ENCODE measurements at regions not wholly inside any gene's neighbourhood (a gene's known extent, or its start where the extent isn't known, plus 50 kb on each side); places are given as distances from the start of the nearest gene placed in this dataset.

GRCh38 chr6:106897580-106897979, 76.9 kb downstream of the CD24 start:
- Histone ChIP-seq H2BK120ac (ENCODE audit: low read depth, low read length) (no peak overlapping the region), H3K4me1 (ENCODE audit: control insufficient read depth in 2 of 2, insufficient read depth in 1 of 2, low read depth in 1 of 2, low read length in 2 of 2) (no peaks in the 10 kb centered on the region), H3K18ac (ENCODE audit: low read length) (no peak overlapping the region), H3K36me3 (replicated peaks in 1 of 2; ENCODE audit: control insufficient read depth in 2 of 2, insufficient read depth in 2 of 2, low read length in 2 of 2) (no peaks in the 10 kb centered on the region), H2BK5ac (ENCODE audit: low read length) (no peak overlapping the region), H3K9me3 (replicated peaks in 1 of 2; ENCODE audit: control insufficient read depth in 2 of 2, insufficient read depth in 1 of 2, low read depth in 1 of 2, low read length in 2 of 2) (peaks cover 0 to 4% of the 10 kb centered on the region in 2 donors), H3K23ac (ENCODE audit: low read depth, low read length, poor library complexity) (no peak overlapping the region), H2BK15ac (ENCODE audit: low read length) (no peak overlapping the region), H4K91ac (ENCODE audit: low read depth, low read length, poor library complexity) (no peak overlapping the region), H3K27ac (replicated peaks; ENCODE audit: low read length) (no peak overlapping the region), H2AFZ (ENCODE audit: low read length) (no peak overlapping the region), H3K27me3 (ENCODE audit: control insufficient read depth in 3 of 3, insufficient read depth in 3 of 3, low read depth in 1 of 3, low read length in 3 of 3) (no peaks in the 10 kb centered on the region), H3K14ac (ENCODE audit: low read length) (no peak overlapping the region), H3K4ac (ENCODE audit: low read length) (no peak overlapping the region), H2BK12ac (ENCODE audit: low read length) (no peak overlapping the region), H3K9ac (ENCODE audit: low read depth, low read length, poor library complexity) (no peak overlapping the region), H3K4me3 (ENCODE audit: low read length in 2 of 2) (no peak overlapping the region), H3K4me2 (ENCODE audit: insufficient read depth, low read length, poor library complexity, severe bottlenecking) (no peak overlapping the region), H2AK5ac (ENCODE audit: low read depth, low read length) (no peak overlapping the region), H3K79me1 (ENCODE audit: low read depth, low read length) (no peaks in the 10 kb centered on the region), H4K8ac (ENCODE audit: low read depth, low read length) (no peak overlapping the region)
- WGBS, 2 donors (ENCODE audit: extremely low coverage in 2 of 2, insufficient read length in 2 of 2, insufficient replicate concordance in 1 of 2), result no CpG with 5 or more reads among the region's 5 CpGs
- no peak for DNase-seq (ENCODE audit: low spot score)

- Histone ChIP-seq H3K9me3 (replicated peaks in 1 of 2; ENCODE audit: control insufficient read depth in 2 of 2, insufficient read depth in 1 of 2, low read depth in 1 of 2, low read length in 2 of 2) (no peaks in the 10 kb centered on the region), H3K27me3 (ENCODE audit: control insufficient read depth in 3 of 3, insufficient read depth in 3 of 3, low read depth in 1 of 3, low read length in 3 of 3) (no peaks in the 10 kb centered on the region), H3K9ac (ENCODE audit: low read depth, low read length, poor library complexity) (no peak overlapping the region), H3K4me2 (ENCODE audit: insufficient read depth, low read length, poor library complexity, severe bottlenecking) (no peak overlapping the region), H4K91ac (ENCODE audit: low read depth, low read length, poor library complexity) (no peak overlapping the region), H2BK12ac (ENCODE audit: low read length) (no peak overlapping the region), H3K4me1 (ENCODE audit: control insufficient read depth in 2 of 2, insufficient read depth in 1 of 2, low read depth in 1 of 2, low read length in 2 of 2) (no peaks in the 10 kb centered on the region), H2BK15ac (ENCODE audit: low read length) (no peak overlapping the region), H3K4ac (ENCODE audit: low read length) (no peak overlapping the region), H3K18ac (ENCODE audit: low read length) (no peak overlapping the region), H3K4me3 (ENCODE audit: low read length in 2 of 2) (no peak overlapping the region), H3K36me3 (replicated peaks in 1 of 2; ENCODE audit: control insufficient read depth in 2 of 2, insufficient read depth in 2 of 2, low read length in 2 of 2) (no peaks in the 10 kb centered on the region), H3K79me1 (ENCODE audit: low read depth, low read length) (no peaks in the 10 kb centered on the region), H2AK5ac (ENCODE audit: low read depth, low read length) (no peak overlapping the region), H3K14ac (ENCODE audit: low read length) (no peak overlapping the region), H2BK5ac (ENCODE audit: low read length) (no peak overlapping the region), H3K23ac (ENCODE audit: low read depth, low read length, poor library complexity) (no peak overlapping the region), H4K8ac (ENCODE audit: low read depth, low read length) (no peak overlapping the region), H2AFZ (ENCODE audit: low read length) (no peak overlapping the region), H3K27ac (replicated peaks; ENCODE audit: low read length) (no peak overlapping the region), H2BK120ac (ENCODE audit: low read depth, low read length) (no peak overlapping the region)
- no peak for DNase-seq (ENCODE audit: low spot score)
- no CpG with 5 or more reads among the region's 5 CpGs for WGBS, 2 donors (ENCODE audit: extremely low coverage in 2 of 2, insufficient read length in 2 of 2, insufficient replicate concordance in 1 of 2)
Measured at GRCh38 chr6:106895703-106896040, 78.9 kb downstream of the CD24 start.

- Histone ChIP-seq H3K4me3 (ENCODE audit: low read length in 2 of 2) (no peak overlapping the region), H2BK5ac (ENCODE audit: low read length) (no peak overlapping the region), H3K4me1 (ENCODE audit: control insufficient read depth in 2 of 2, insufficient read depth in 1 of 2, low read depth in 1 of 2, low read length in 2 of 2) (no peaks in the 10 kb centered on the region), H2AFZ (ENCODE audit: low read length) (no peak overlapping the region), H3K79me1 (ENCODE audit: low read depth, low read length) (no peaks in the 10 kb centered on the region), H2BK12ac (ENCODE audit: low read length) (no peak overlapping the region), H3K9me3 (replicated peaks in 1 of 2; ENCODE audit: control insufficient read depth in 2 of 2, insufficient read depth in 1 of 2, low read depth in 1 of 2, low read length in 2 of 2) (no peaks in the 10 kb centered on the region), H3K18ac (ENCODE audit: low read length) (no peak overlapping the region), H3K14ac (ENCODE audit: low read length) (no peak overlapping the region), H2BK120ac (ENCODE audit: low read depth, low read length) (no peak overlapping the region), H3K9ac (ENCODE audit: low read depth, low read length, poor library complexity) (no peak overlapping the region), H2BK15ac (ENCODE audit: low read length) (no peak overlapping the region), H3K36me3 (replicated peaks in 1 of 2; ENCODE audit: control insufficient read depth in 2 of 2, insufficient read depth in 2 of 2, low read length in 2 of 2) (no peaks in the 10 kb centered on the region), H4K91ac (ENCODE audit: low read depth, low read length, poor library complexity) (no peak overlapping the region), H3K4me2 (ENCODE audit: insufficient read depth, low read length, poor library complexity, severe bottlenecking) (no peak overlapping the region), H4K8ac (ENCODE audit: low read depth, low read length) (no peak overlapping the region), H3K27me3 (ENCODE audit: control insufficient read depth in 3 of 3, insufficient read depth in 3 of 3, low read depth in 1 of 3, low read length in 3 of 3) (no peaks in the 10 kb centered on the region), H3K23ac (ENCODE audit: low read depth, low read length, poor library complexity) (no peak overlapping the region), H3K4ac (ENCODE audit: low read length) (no peak overlapping the region), H2AK5ac (ENCODE audit: low read depth, low read length) (no peak overlapping the region), H3K27ac (replicated peaks; ENCODE audit: low read length) (no peak overlapping the region)
- no peak for DNase-seq (ENCODE audit: low spot score)
- no CpG with 5 or more reads among the region's 6 CpGs for WGBS, 2 donors (ENCODE audit: extremely low coverage in 2 of 2, insufficient read length in 2 of 2, insufficient replicate concordance in 1 of 2)
Measured at GRCh38 chr6:106894978-106895702, 79.4 kb downstream of the CD24 start.

GRCh38 chr6:106892186-106892585, 82.3 kb downstream of the CD24 start:
- Histone ChIP-seq H2BK12ac (ENCODE audit: low read length) (no peak overlapping the region), H3K27ac (replicated peaks; ENCODE audit: low read length) (no peak overlapping the region), H2BK120ac (ENCODE audit: low read depth, low read length) (no peak overlapping the region), H2AK5ac (ENCODE audit: low read depth, low read length) (no peak overlapping the region), H3K23ac (ENCODE audit: low read depth, low read length, poor library complexity) (no peak overlapping the region), H2BK5ac (ENCODE audit: low read length) (no peak overlapping the region), H2BK15ac (ENCODE audit: low read length) (no peak overlapping the region), H4K91ac (ENCODE audit: low read depth, low read length, poor library complexity) (no peak overlapping the region), H3K9ac (ENCODE audit: low read depth, low read length, poor library complexity) (no peak overlapping the region), H4K8ac (ENCODE audit: low read depth, low read length) (no peak overlapping the region), H2AFZ (ENCODE audit: low read length) (no peak overlapping the region), H3K27me3 (ENCODE audit: control insufficient read depth in 3 of 3, insufficient read depth in 3 of 3, low read depth in 1 of 3, low read length in 3 of 3) (no peaks in the 10 kb centered on the region), H3K4me3 (ENCODE audit: low read length in 2 of 2) (no peak overlapping the region), H3K4ac (ENCODE audit: low read length) (no peak overlapping the region), H3K9me3 (replicated peaks in 1 of 2; ENCODE audit: control insufficient read depth in 2 of 2, insufficient read depth in 1 of 2, low read depth in 1 of 2, low read length in 2 of 2) (no peaks in the 10 kb centered on the region), H3K14ac (ENCODE audit: low read length) (no peak overlapping the region), H3K79me1 (ENCODE audit: low read depth, low read length) (no peaks in the 10 kb centered on the region), H3K4me2 (ENCODE audit: insufficient read depth, low read length, poor library complexity, severe bottlenecking) (no peak overlapping the region), H3K18ac (ENCODE audit: low read length) (no peak overlapping the region), H3K36me3 (replicated peaks in 1 of 2; ENCODE audit: control insufficient read depth in 2 of 2, insufficient read depth in 2 of 2, low read length in 2 of 2) (no peaks in the 10 kb centered on the region), H3K4me1 (ENCODE audit: control insufficient read depth in 2 of 2, insufficient read depth in 1 of 2, low read depth in 1 of 2, low read length in 2 of 2) (no peaks in the 10 kb centered on the region)
- WGBS, 2 donors (ENCODE audit: extremely low coverage in 2 of 2, insufficient read length in 2 of 2, insufficient replicate concordance in 1 of 2), result no CpG with 5 or more reads among the region's 5 CpGs
- no peak for DNase-seq (ENCODE audit: low spot score)

All from neuronal stem cell (in vitro differentiated cells).